ENCODE measurements at regions not wholly inside any gene's neighbourhood (a gene's known extent, or its start where the extent isn't known, plus 50 kb on each side); places are given as distances from the start of the nearest gene placed in this dataset.

DNA sequence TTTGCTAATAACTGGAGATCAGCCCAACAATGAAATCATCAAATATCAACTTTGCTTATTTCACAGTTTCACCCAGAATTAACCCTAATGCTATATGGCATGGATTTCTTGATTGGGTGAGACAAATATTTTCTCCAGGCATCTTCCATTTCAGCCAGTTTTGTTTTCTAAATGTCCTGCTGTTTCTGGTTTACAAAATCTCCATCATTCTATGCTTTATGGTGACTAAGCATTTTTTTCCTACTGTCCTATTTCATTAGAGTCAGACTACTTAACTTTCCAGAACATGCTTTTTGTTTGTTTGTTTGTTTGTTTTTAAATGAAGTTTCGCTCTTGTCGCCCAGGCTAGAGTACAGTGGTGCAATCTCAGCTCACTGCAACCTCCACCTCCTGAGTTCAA is 59.5 kb upstream of the EXOC2 start:
- TF ChIP-seq, protein P1, sequence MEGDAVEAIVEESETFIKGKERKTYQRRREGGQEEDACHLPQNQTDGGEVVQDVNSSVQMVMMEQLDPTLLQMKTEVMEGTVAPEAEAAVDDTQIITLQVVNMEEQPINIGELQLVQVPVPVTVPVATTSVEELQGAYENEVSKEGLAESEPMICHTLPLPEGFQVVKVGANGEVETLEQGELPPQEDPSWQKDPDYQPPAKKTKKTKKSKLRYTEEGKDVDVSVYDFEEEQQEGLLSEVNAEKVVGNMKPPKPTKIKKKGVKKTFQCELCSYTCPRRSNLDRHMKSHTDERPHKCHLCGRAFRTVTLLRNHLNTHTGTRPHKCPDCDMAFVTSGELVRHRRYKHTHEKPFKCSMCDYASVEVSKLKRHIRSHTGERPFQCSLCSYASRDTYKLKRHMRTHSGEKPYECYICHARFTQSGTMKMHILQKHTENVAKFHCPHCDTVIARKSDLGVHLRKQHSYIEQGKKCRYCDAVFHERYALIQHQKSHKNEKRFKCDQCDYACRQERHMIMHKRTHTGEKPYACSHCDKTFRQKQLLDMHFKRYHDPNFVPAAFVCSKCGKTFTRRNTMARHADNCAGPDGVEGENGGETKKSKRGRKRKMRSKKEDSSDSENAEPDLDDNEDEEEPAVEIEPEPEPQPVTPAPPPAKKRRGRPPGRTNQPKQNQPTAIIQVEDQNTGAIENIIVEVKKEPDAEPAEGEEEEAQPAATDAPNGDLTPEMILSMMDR (IDR thresholded peaks at IDR 0.05; ENCODE audit: insufficient read depth, low read depth, low read length, missing control alignments), result no peak
- DNase-seq (ENCODE audit: low read depth), result no peak
- no peak overlapping the region for H3K4me3 ChIP-seq (ENCODE audit: low read length)

DNA sequence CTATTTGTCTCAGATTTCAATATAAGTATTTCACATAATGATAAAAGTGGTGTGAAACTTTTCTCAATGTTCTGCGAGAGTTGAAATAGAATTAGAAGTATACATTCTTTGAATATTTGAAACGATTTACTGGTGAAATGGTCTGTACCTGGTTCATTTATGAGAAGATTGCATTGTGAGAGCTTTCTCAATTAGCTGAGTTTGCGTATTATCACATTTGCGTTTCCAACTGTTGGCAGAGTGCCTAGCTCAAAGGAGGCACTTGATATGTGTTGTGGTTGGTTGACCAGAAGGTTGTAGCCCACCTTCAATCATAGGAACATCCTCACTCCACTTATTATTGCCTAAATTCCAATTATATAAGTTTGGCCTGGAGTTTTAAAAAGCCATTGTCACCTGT is 58.8 kb upstream of the EXOC2 start:
- TF ChIP-seq, protein P1 (IDR thresholded peaks at IDR 0.05; ENCODE audit: insufficient read depth, low read depth, low read length, missing control alignments), result no peak
- H3K4me3 ChIP-seq (ENCODE audit: low read length), result no peak overlapping the region
- no peak for DNase-seq (ENCODE audit: low read depth)

DNA sequence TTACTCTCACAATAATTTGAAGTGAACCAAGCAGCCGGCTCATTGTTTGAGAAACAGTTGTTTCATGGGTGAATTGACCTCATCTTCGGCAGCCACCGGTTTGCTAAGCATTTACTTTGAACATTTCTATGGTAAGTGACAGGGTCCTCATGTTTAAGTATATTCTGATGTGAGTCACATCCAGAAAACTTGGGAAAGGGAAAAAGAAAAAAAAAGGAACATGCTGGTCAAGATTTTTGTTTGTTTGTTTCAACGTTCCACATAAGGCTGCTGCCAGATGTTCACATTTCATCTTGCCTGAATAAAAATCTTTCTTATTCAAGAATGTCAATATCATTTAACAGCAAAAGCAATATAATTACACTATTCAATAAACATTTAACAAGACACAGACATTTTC is 55.0 kb upstream of the EXOC2 start:
- no peak for DNase-seq (ENCODE audit: low read depth)
- TF ChIP-seq, protein P1 (IDR thresholded peaks at IDR 0.05; ENCODE audit: insufficient read depth, low read depth, low read length, missing control alignments), result no peak
- H3K4me3 ChIP-seq (ENCODE audit: low read length), result no peak overlapping the region

DNA sequence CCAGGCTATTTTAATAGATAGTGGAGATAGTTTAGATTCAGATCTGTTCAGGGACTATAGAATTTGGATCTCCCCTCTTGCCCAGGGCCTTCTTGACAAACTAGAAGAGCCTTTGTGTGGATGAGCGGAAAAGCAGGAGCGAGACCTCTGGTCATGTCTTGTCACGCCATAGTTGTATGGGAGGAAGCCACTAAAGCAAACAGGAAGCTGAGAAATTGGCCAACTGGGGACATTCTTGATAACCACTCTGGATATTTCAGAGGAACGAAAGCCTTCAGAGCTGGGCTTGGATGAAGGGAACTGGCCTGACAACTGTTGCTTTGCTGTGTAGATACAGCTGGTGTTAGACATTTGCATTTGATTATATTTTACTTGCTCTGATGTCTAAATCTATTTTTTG is 54.1 kb upstream of the EXOC2 start:
- no peak overlapping the region for H3K4me3 ChIP-seq (ENCODE audit: low read length)
- no peak for DNase-seq (ENCODE audit: low read depth)
- TF ChIP-seq, protein P1 (IDR thresholded peaks at IDR 0.05; ENCODE audit: insufficient read depth, low read depth, low read length, missing control alignments), result no peak

DNA sequence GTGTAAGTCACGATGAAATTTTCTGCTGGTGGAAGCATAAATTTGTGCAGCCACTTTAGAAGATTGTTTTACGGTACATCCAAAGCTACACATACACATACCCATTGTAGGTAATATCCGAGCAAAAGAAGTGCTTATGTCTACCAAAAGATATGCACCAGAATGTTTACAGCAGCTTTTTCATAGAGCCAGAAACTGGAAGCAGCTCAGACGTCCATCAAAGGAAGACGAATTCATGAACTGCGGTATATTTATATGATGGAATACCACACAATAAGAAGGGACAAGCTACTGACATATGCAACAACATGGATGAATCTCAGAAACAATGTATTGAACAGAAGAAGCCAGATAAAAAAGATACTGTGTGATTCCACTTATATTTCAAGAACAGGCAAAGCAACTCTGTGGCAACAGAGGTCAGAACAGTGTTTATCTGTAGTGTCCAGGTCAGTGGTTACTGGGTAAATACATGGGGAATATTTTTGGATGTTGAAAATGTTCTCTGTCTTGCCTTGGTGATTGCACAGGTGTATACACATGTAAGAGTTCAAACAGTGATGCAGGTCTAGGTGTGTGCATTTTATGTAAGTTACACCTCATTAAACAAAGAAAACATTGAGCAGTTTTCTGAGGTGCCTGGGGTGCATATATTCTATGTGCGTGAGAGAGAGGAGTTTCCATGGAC is 51.9 kb upstream of the EXOC2 start:
- TF ChIP-seq, protein P1 (IDR thresholded peaks at IDR 0.05; ENCODE audit: insufficient read depth, low read depth, low read length, missing control alignments), result no peak
- no peak overlapping the region for H3K4me3 ChIP-seq (ENCODE audit: low read length)
- DNase-seq (ENCODE audit: low read depth), result no peak

DNA sequence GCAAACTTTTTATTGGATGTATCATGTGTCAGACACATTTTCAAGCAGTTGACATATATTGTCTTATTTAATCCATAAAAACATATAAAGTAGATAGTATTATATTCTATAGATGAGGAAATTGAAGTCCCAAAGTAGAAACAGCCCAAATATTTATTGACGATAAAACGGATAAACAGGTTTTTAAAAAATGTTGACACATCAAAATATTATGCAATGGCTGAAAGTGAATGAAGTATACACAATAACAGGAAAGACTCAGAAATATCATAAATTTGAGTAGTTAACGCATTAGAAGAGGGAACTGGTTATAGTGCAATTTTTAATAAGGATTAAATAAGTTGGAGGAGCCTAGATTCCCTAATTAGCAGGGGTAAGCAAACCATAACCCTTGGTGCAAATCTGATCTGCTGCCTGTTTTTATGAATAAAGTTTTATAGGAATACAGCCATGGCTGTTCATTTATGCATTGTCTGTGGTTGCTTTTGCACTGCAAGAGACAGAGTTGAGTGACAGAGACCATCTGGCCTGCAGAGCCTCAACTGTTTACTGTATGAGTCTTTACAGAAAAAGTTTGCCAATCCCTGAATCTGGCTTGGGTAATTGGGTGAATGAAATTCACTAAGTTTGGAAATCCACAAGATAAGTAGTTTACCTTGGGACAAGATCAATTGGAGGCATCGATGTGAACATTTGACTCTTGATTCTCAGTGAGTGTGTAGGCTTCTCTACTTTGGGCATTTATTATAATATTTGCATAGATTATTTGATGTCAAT is 50.6 kb upstream of the EXOC2 start:
- no peak overlapping the region for H3K4me3 ChIP-seq (ENCODE audit: low read length)
- DNase-seq (ENCODE audit: low read depth), result no peak
- TF ChIP-seq, protein P1 (IDR thresholded peaks at IDR 0.05; ENCODE audit: insufficient read depth, low read depth, low read length, missing control alignments), result no peak
